Osteocyte (in vitro differentiated cells): ENCODE measurements at regions not wholly inside any gene's neighbourhood (a gene's known extent, or its start where the extent isn't known, plus 50 kb on each side); places are given as distances from the start of the nearest gene placed in this dataset.

Experiments
- DNase-seq: peaks from one replicate; pipeline ENCODE4 v3.0.0; 2021; ENCODE audit warnings: mixed read lengths; ENCODE audit not compliant: unreplicated experiment; ENCODE audit errors: extremely low spot score
- H3K27ac Mint-ChIP-seq: one replicate; pipeline ENCODE4 v1.8.0; 2021; ENCODE audit warnings: mild to moderate bottlenecking, mixed read lengths; ENCODE audit not compliant: unreplicated experiment
- H3K27me3 Mint-ChIP-seq: one replicate; pipeline ENCODE4 v1.8.0; 2021; ENCODE audit warnings: mixed read lengths; ENCODE audit not compliant: unreplicated experiment
- H3K36me3 Mint-ChIP-seq: one replicate; pipeline ENCODE4 v1.8.0; 2021; ENCODE audit warnings: mixed read lengths; ENCODE audit not compliant: unreplicated experiment
- H3K4me1 Mint-ChIP-seq: one replicate; pipeline ENCODE4 v1.8.0; 2021; ENCODE audit warnings: mixed read lengths; ENCODE audit not compliant: unreplicated experiment
- H3K4me3 Mint-ChIP-seq: one replicate; pipeline ENCODE4 v1.8.0; 2021; ENCODE audit warnings: mild to moderate bottlenecking, moderate library complexity, mixed read lengths; ENCODE audit not compliant: unreplicated experiment
- H3K9me3 Mint-ChIP-seq: one replicate; pipeline ENCODE4 v1.8.0; 2021; ENCODE audit warnings: mixed read lengths; ENCODE audit not compliant: unreplicated experiment
- CTCF ChIP-seq: fragments of 200-600 bp; sonication (generic); IDR thresholded peaks from 2 replicates; pipeline ENCODE4 v1.5.0; 2021; ENCODE audit warnings: antibody characterized with exemption, mild to moderate bottlenecking, moderate library complexity

- Mint-ChIP-seq H3K4me3 (no peak overlapping the region), H3K4me1 (no peaks in the 10 kb centered on the region), H3K36me3 (no peaks in the 10 kb centered on the region), H3K27me3 (no peaks in the 10 kb centered on the region), H3K9me3 (no peaks in the 10 kb centered on the region), H3K27ac (no peak overlapping the region)
- DNase-seq = no peak
- no peak for TF ChIP-seq CTCF
These were observed 71.6 kb upstream of the ZPBP start for GRCh38 chr7:50164559-50165170.

GRCh38 chr7:50160206-50160605, 67.2 kb upstream of the ZPBP start:
- DNase-seq = no peak
- Mint-ChIP-seq H3K36me3 (no peaks in the 10 kb centered on the region), H3K27me3 (no peaks in the 10 kb centered on the region), H3K4me3 (no peak overlapping the region), H3K4me1 (no peaks in the 10 kb centered on the region), H3K9me3 (no peaks in the 10 kb centered on the region), H3K27ac (no peak overlapping the region)
- no peak for TF ChIP-seq CTCF

GRCh38 chr7:50159154-50159553, 66.1 kb upstream of the ZPBP start:
- Mint-ChIP-seq H3K27me3 (no peaks in the 10 kb centered on the region), H3K4me1 (no peaks in the 10 kb centered on the region), H3K4me3 (no peak overlapping the region), H3K9me3 (no peaks in the 10 kb centered on the region), H3K27ac (no peak overlapping the region), H3K36me3 (no peaks in the 10 kb centered on the region)
- no peak for TF ChIP-seq CTCF
- DNase-seq = no peak

GRCh38 chr7:50156706-50157105, 63.7 kb upstream of the ZPBP start:
- Mint-ChIP-seq H3K36me3 (no peaks in the 10 kb centered on the region), H3K4me3 (no peak overlapping the region), H3K27ac (no peak overlapping the region), H3K9me3 (no peaks in the 10 kb centered on the region), H3K27me3 (no peaks in the 10 kb centered on the region), H3K4me1 (no peaks in the 10 kb centered on the region)
- DNase-seq = no peak
- TF ChIP-seq CTCF = no peak

GRCh38 chr7:50156163-50156562, 63.1 kb upstream of the ZPBP start:
- Mint-ChIP-seq H3K4me3 (no peak overlapping the region), H3K27me3 (no peaks in the 10 kb centered on the region), H3K4me1 (no peaks in the 10 kb centered on the region), H3K9me3 (no peaks in the 10 kb centered on the region), H3K36me3 (no peaks in the 10 kb centered on the region), H3K27ac (no peak overlapping the region)
- no peak for TF ChIP-seq CTCF
- DNase-seq = no peak
